A673 (cell line): ENCODE measurements at regions not wholly inside any gene's neighbourhood (a gene's known extent, or its start where the extent isn't known, plus 50 kb on each side); places are given as distances from the start of the nearest gene placed in this dataset.

Source experiments
- BruUV-seq: library from RNA; stranded (reverse); fragments of 400-500 nt; replicated peaks from 2 replicates; lab custom pipeline; 2021; lab: Mats Ljungman, UMichigan
- CTCF ChIA-PET: fragments of 300-600 bp; sonication (Branson Sonifier 250); formaldehyde crosslinking; loops from one replicate; lab custom pipeline; 2022; ENCODE audit warnings: antibody characterized with exemption; lab: Charles Lee
- POLR2A ChIA-PET: fragments of 300-600 bp; sonication (Branson Sonifier 250); formaldehyde crosslinking; loops from one replicate; lab custom pipeline; 2022; ENCODE audit warnings: antibody characterized with exemption; ENCODE audit not compliant: low non-redundant PET; lab: Charles Lee
- DNase-seq: peaks from one replicate; pipeline ENCODE4 v3.0.0-alpha.2; 2015; ENCODE audit warnings: low spot score
- H3K27ac ChIP-seq: fragments of 200-600 bp; sonication (generic); 2 replicates; pipeline ENCODE4 v1.5.1; 2016; ENCODE audit warnings: mixed run types, low read depth, mild to moderate bottlenecking, mixed read lengths, antibody characterized with exemption, low read length; ENCODE audit not compliant: poor library complexity, severe bottlenecking
- H3K27me3 ChIP-seq: fragments of 200-600 bp; sonication (generic); replicated peaks from 2 replicates; pipeline ENCODE4 v1.6.1; 2017; ENCODE audit warnings: mixed run types, low read depth, mild to moderate bottlenecking, mixed read lengths, antibody characterized with exemption, low read length; ENCODE audit not compliant: insufficient read depth, poor library complexity
- H3K36me3 ChIP-seq: fragments of 200-600 bp; sonication (generic); 2 replicates; pipeline ENCODE4 v1.6.1; 2016; ENCODE audit warnings: mixed run types, mild to moderate bottlenecking, mixed read lengths, antibody characterized with exemption, low read length; ENCODE audit not compliant: insufficient read depth, poor library complexity, severe bottlenecking
- H3K4me1 ChIP-seq: fragments of 200-600 bp; sonication (generic); 2 replicates; pipeline ENCODE4 v1.6.1; 2017; ENCODE audit warnings: mixed run types, mild to moderate bottlenecking, mixed read lengths, antibody characterized with exemption, low read length; ENCODE audit not compliant: insufficient read depth, poor library complexity, severe bottlenecking
- H3K4me3 ChIP-seq: fragments of 200-600 bp; sonication (generic); 2 replicates; pipeline ENCODE4 v1.5.1; 2016; ENCODE audit warnings: low read depth, mixed run types, mild to moderate bottlenecking, mixed read lengths, low read length; ENCODE audit not compliant: poor library complexity, severe bottlenecking
- H3K9me3 ChIP-seq: fragments of 200-600 bp; sonication (generic); 2 replicates; pipeline ENCODE4 v1.6.1; 2016; ENCODE audit warnings: mixed run types, low read depth, mild to moderate bottlenecking, mixed read lengths, antibody characterized with exemption, low read length; ENCODE audit not compliant: poor library complexity, severe bottlenecking
- EZH2 ChIP-seq: fragments of 200-600 bp; sonication (generic); IDR thresholded peaks from 2 replicates; pipeline ENCODE4 v1.6.1; 2017; ENCODE audit warnings: borderline replicate concordance, low read depth, mild to moderate bottlenecking, mixed read lengths, antibody characterized with exemption, low read length; ENCODE audit not compliant: poor library complexity, severe bottlenecking
- intact Hi-C: fragments of 100-400 bp; cut with micrococcal nuclease; formaldehyde crosslinking; loops from one replicate; pipeline ENCODE4 v1.10.0; 2022; ENCODE audit not compliant: unreplicated experiment
- TF ChIP-seq, protein P1 (sequence below): fragments of 300-800, 200-600 bp; sonication (generic); conservative IDR thresholded peaks from 2 replicates; pipeline ENCODE4 v1.5.1; 2017; ENCODE audit warnings: low read depth, mild to moderate bottlenecking, antibody characterized with exemption, low read length, moderate library complexity, mixed read lengths

DNA sequence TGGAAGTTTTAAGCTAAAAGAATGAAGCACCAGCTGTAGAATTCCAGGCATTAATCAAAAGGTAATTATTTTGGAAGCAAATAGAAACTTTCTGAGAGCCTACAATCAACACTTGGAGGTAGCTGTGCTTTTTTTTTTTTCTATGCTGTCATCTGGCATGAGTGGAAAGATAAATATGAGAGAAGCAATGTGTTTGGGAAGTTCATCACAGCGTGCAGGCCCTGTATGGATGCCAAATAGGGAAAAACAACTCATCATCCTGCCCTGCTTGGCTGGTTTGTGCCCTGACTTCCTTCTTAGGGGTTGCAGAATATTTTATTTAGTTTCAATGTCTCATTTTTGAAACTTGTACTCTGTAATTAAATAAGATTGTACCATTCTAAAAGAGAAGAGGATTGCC is 437.4 kb downstream of the PIK3C3 start:
- no peak for DNase-seq
- TF ChIP-seq EZH2, result no peak
- TF ChIP-seq, protein P1, sequence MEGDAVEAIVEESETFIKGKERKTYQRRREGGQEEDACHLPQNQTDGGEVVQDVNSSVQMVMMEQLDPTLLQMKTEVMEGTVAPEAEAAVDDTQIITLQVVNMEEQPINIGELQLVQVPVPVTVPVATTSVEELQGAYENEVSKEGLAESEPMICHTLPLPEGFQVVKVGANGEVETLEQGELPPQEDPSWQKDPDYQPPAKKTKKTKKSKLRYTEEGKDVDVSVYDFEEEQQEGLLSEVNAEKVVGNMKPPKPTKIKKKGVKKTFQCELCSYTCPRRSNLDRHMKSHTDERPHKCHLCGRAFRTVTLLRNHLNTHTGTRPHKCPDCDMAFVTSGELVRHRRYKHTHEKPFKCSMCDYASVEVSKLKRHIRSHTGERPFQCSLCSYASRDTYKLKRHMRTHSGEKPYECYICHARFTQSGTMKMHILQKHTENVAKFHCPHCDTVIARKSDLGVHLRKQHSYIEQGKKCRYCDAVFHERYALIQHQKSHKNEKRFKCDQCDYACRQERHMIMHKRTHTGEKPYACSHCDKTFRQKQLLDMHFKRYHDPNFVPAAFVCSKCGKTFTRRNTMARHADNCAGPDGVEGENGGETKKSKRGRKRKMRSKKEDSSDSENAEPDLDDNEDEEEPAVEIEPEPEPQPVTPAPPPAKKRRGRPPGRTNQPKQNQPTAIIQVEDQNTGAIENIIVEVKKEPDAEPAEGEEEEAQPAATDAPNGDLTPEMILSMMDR, result no peak
- H3K4me1 ChIP-seq, result no peaks in the 10 kb centered on the region
- no peaks in the 10 kb centered on the region for H3K36me3 ChIP-seq
- H3K27me3 ChIP-seq, result no peaks in the 10 kb centered on the region
- no peak overlapping the region for H3K4me3 ChIP-seq
- no peaks in the 10 kb centered on the region for H3K9me3 ChIP-seq
- intact Hi-C loops, result no loop called here
- ChIA-PET CTCF (no interaction called here), POLR2A (no interaction called here)
- H3K27ac ChIP-seq, result no peak overlapping the region
- no TSS peak for BruUV-seq

DNA sequence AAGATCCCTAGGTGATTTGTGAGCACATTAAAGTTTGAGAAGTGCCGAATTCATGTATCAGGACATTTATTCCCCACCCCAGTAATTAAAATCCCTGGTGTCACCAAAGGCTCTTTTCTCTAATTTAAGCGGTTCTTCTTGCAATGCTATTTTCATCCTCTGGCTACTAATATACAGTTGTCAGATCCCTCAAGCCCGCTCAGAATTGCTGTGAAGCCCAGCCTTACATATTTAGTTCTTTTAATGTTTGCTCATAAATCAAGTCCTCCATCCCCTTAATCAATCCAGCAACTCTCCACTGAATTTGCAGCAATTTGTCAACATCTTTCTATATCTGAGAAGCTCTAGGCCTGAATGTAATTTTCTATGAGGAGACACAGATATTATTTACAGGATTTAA is 437.9 kb downstream of the PIK3C3 start:
- intact Hi-C loops, result no loop called here
- no peak for DNase-seq
- ChIA-PET CTCF (no interaction called here), POLR2A (no interaction called here)
- no peak overlapping the region for H3K4me3 ChIP-seq
- no peaks in the 10 kb centered on the region for H3K36me3 ChIP-seq
- TF ChIP-seq, protein P1, result no peak
- no peak for TF ChIP-seq EZH2
- H3K27ac ChIP-seq, result no peak overlapping the region
- H3K27me3 ChIP-seq, result no peaks in the 10 kb centered on the region
- no peaks in the 10 kb centered on the region for H3K4me1 ChIP-seq
- no peaks in the 10 kb centered on the region for H3K9me3 ChIP-seq
- no TSS peak for BruUV-seq

DNA sequence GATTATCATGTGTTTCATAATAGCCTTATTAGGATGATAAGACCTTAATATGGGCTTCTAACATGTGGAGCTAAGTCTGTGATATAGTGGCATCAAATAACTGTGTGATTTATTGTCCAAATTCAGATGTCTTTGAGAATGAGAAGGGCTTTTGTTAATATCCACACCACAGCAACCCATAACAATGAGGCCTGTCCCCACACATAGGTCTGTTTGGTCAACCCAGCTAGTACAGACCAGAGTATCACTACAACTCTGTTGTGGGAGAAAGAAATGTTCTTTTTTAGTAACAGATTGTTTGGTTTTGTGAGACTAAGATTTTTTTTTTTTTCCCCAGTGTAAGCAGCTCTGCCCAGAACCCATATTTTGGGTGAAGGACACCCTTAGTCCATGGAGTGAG is 439.2 kb downstream of the PIK3C3 start:
- no peak for TF ChIP-seq EZH2
- TF ChIP-seq, protein P1, result no peak
- H3K27me3 ChIP-seq, result no peaks in the 10 kb centered on the region
- ChIA-PET POLR2A (no interaction called here), CTCF (no interaction called here)
- no peak overlapping the region for H3K4me3 ChIP-seq
- intact Hi-C loops, result no loop called here
- DNase-seq, result no peak
- no peaks in the 10 kb centered on the region for H3K36me3 ChIP-seq
- no peaks in the 10 kb centered on the region for H3K9me3 ChIP-seq
- H3K27ac ChIP-seq, result no peak overlapping the region
- no peaks in the 10 kb centered on the region for H3K4me1 ChIP-seq
- BruUV-seq, result no TSS peak
